SK-N-MC (cell line): ENCODE measurements at regions not wholly inside any gene's neighbourhood (a gene's known extent, or its start where the extent isn't known, plus 50 kb on each side); places are given as distances from the start of the nearest gene placed in this dataset.

Experiments used
- EZH2 ChIP-seq: fragments of 200-600 bp; sonication (generic); IDR thresholded peaks from one replicate; pipeline ENCODE4 v1.6.1; 2017; ENCODE audit warnings: antibody characterized with exemption
- FOXP2 ChIP-seq: optimal IDR thresholded peaks from 2 replicates; pipeline ENCODE3; 2011; ENCODE audit warnings: mild to moderate bottlenecking, moderate library complexity; ENCODE audit not compliant: insufficient read depth; ENCODE audit errors: extremely low read length, control extremely low read depth
- POLR2AphosphoS5 ChIP-seq: IDR thresholded peaks from 2 replicates; pipeline ENCODE4 v1.6.1; 2012; ENCODE audit warnings: mild to moderate bottlenecking, low read depth, low read length, borderline replicate concordance

- TF ChIP-seq POLR2AphosphoS5 (no peak), EZH2 (no peak), FOXP2 (no peak)
These were observed 551.2 kb upstream of the CA10 start for GRCh38 chr17:52709724-52710123.
